Prostate gland (tissue), 2 donors: ENCODE measurements at regions not wholly inside any gene's neighbourhood (a gene's known extent, or its start where the extent isn't known, plus 50 kb on each side); places are given as distances from the start of the nearest gene placed in this dataset.

ENCODE experiments used
- CTCF ChIP-seq, 4 experiments: fragments of 200-600 bp in 2 of 4; fragments of 450-650 bp in 2 of 4; sonication (generic) in 2 of 4; IDR thresholded peaks; 1 replicate in 3 of 4; 2 replicates in 1 of 4; pipeline ENCODE4 v1.5.1; 2016 to 2019; ENCODE audit warnings: antibody characterized with exemption in 4 of 4, mild to moderate bottlenecking in 2 of 4, moderate library complexity in 2 of 4
- POLR2A ChIP-seq: fragments of 450-650 bp; IDR thresholded peaks from one replicate; pipeline ENCODE4 v1.6.1; 2016; ENCODE audit warnings: antibody characterized with exemption, mild to moderate bottlenecking

- no peak for TF ChIP-seq CTCF (IDR thresholded peaks at IDR 0.05)
- TF ChIP-seq POLR2A, result no peak
Observed at GRCh38 chr6:101286146-101286545, 107.4 kb upstream of the GRIK2 start.
